ENCODE measurements at regions not wholly inside any gene's neighbourhood (a gene's known extent, or its start where the extent isn't known, plus 50 kb on each side); places are given as distances from the start of the nearest gene placed in this dataset.

DNA sequence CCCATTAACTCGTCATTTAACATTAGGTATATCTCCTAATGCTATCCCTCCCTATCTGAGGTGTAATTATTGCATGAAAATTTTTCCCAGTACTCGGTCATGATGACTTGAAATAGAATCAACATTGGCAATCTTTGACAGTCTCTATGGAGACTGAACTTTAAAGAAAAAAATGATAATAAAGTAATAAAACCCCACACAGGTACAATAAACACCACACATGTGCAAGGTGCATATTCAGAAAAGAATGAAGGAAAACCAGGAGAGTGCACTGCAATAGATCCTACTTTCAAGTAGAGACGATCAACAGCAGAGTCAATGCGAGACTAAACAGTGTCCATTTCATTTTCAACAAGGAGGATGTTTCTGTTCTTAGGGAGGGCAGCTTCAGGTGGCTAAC is 1253.8 kb upstream of the TMEM132C start:
- TF ChIP-seq, protein P1, sequence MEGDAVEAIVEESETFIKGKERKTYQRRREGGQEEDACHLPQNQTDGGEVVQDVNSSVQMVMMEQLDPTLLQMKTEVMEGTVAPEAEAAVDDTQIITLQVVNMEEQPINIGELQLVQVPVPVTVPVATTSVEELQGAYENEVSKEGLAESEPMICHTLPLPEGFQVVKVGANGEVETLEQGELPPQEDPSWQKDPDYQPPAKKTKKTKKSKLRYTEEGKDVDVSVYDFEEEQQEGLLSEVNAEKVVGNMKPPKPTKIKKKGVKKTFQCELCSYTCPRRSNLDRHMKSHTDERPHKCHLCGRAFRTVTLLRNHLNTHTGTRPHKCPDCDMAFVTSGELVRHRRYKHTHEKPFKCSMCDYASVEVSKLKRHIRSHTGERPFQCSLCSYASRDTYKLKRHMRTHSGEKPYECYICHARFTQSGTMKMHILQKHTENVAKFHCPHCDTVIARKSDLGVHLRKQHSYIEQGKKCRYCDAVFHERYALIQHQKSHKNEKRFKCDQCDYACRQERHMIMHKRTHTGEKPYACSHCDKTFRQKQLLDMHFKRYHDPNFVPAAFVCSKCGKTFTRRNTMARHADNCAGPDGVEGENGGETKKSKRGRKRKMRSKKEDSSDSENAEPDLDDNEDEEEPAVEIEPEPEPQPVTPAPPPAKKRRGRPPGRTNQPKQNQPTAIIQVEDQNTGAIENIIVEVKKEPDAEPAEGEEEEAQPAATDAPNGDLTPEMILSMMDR (IDR thresholded peaks at IDR 0.05; ENCODE audit: insufficient read depth, low read length, missing control alignments) = no peak

DNA sequence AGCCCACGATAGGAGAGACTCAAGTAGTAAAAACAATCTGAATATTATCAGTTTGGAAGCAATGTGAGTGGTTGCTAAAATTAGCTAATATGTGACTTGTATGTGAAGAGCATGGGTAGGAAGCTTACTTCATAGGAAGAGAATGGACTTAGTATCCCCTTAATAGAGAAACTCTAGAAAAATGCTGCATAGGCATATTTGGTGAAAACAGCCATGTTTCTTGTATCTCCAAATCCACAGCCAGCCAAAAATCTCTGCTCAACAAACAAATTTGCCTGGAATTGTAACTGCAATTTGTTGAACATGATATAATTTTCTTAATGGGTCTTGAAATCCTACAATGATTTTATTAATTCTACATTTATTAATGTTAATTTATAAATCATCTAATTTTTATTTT is 1252.9 kb upstream of the TMEM132C start:
- TF ChIP-seq, protein P1 (IDR thresholded peaks at IDR 0.05; ENCODE audit: insufficient read depth, low read length, missing control alignments) = no peak
- DNase-seq (ENCODE audit: low read depth, low spot score) = no peak
- H3K4me3 ChIP-seq (ENCODE audit: low read depth, low read length) = no peak overlapping the region
- POLR2A ChIA-PET = no interaction called here
- CTCF ChIA-PET = no interaction called here

More for the DNA sequence above, 1253.8 kb upstream of the TMEM132C start:
- DNase-seq (ENCODE audit: low read depth, low spot score) = no peak
- H3K4me3 ChIP-seq (ENCODE audit: low read depth, low read length) = no peak overlapping the region
- ChIA-PET POLR2A (no interaction called here), CTCF (no interaction called here)

DNA sequence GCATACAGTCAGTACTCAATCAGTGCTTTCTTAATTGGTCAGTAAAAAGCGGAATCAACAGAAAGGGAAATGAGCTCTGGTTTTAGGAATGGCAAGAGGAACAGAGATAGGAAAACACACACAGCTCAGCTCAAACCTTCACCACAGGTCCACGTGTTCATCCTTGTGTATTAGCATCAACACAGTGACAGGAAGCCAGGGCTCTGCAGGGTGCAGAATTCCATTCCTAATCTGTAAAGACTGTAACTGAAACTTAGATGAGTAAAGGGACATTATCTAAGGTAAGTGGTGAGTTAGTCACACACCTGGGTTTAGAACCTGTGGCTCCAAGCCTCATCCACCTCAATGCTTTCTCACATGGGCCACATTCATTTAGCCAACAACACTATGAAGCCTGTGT is 1242.2 kb upstream of the TMEM132C start:
- DNase-seq (ENCODE audit: low read depth, low spot score) = no peak
- POLR2A ChIA-PET = no interaction called here
- TF ChIP-seq, protein P1 (IDR thresholded peaks at IDR 0.05; ENCODE audit: insufficient read depth, low read length, missing control alignments) = no peak
- H3K4me3 ChIP-seq (ENCODE audit: low read depth, low read length) = no peak overlapping the region
- CTCF ChIA-PET = interaction anchor here (1.4 kb wide), 1 partner anchor 11 kb away, joined by 6 read pairs; no protein-coding TSS in a partner anchor

DNA sequence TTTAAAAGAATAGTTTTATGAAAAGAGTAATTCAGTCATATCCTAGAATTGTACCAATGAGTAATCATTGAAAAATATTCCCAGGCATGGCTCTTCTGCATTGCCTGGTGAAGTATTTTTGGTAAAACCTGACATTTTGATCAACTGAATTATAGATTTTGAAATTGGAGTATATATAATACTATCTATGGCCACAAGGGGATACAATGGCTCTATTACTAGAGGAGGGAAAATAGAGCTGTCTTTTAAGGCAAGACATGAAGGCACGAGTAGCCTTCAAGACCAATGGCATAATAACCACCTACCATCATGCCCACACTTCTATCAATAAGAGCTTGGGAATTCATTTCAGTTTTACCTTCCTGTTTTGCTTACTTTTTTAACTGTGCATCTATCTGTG is 1241.4 kb upstream of the TMEM132C start:
- TF ChIP-seq, protein P1 (IDR thresholded peaks at IDR 0.05; ENCODE audit: insufficient read depth, low read length, missing control alignments) = no peak
- DNase-seq (ENCODE audit: low read depth, low spot score) = no peak
- POLR2A ChIA-PET = no interaction called here
- H3K4me3 ChIP-seq (ENCODE audit: low read depth, low read length) = no peak overlapping the region
- CTCF ChIA-PET = interaction anchor here (1.1 to 1.4 kb wide), 8 partner anchors 9 to 356 kb away, joined by 3 to 8 read pairs (median 3); no protein-coding TSS in a partner anchor

DNA sequence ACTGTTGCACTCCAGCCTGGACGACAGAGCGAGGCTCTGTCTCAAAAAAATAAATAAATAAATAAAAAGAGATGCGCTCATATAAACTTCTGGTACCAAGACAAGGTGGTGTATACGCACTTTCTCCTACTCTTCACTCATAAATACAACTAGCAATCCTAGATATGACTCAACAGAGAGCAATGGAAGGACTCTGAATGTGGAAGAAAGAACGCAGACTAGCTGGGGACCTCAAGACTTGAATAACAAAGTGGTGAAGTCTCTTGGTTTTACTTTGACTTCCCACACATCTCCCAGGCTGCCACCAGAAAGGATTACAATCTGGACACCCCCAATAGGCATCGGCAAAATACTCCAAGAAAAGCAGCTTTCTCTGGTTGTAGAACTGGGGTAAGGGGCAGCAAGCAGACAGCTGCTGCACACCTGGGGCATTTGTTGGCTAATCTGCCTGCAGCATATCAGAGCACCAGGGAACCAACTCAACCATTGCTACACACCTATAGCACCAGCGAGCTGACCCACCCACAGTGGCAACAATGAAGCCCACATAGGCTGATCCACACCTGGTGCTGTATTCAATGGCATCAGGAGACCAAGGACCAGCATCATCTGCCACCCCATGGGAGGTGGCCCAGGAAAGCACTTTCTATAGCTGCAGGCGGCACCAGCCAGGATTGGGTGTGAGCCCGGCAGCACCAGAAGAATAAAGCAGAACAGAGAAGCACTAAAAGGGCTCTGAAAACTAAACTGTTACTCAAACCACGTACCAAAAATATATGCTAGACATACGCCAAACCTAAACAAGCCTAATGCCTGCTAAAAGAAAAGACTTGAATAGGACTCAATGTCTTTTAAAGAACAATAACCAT is 1231.7 kb upstream of the TMEM132C start:
- ChIA-PET CTCF (interaction anchor here (1.0 to 1.4 kb wide), 2 partner anchors 10 to 30 kb away, joined by 3 to 6 read pairs; no protein-coding TSS in a partner anchor), POLR2A (no interaction called here)
- TF ChIP-seq, protein P1 (IDR thresholded peaks at IDR 0.05; ENCODE audit: insufficient read depth, low read length, missing control alignments) = no peak
- DNase-seq (ENCODE audit: low read depth, low spot score) = peak; percentile 36
- H3K4me3 ChIP-seq (ENCODE audit: low read depth, low read length) = no peak overlapping the region

DNA sequence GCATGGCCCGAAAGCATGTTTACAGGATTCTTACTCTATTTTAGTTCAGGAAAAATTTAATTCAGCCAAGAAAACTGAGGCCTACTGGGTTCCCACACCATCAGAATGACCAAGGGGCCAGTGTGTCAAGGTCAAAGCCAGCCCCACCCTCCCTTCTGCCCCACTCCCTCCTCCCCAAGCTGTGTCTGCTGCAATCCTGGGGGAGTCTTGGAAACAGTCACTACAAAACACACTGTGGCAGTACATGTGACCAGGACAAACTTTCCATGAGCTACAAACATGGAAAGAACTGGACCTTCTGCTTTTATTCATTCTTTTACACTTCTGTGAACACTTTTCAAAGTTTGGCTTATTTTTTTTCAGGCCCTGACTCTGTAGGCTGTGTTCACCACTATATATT is 1228.8 kb upstream of the TMEM132C start:
- CTCF ChIA-PET = no interaction called here

More for the DNA sequence above, 1228.8 kb upstream of the TMEM132C start:
- POLR2A ChIA-PET = no interaction called here
- no peak overlapping the region for H3K4me3 ChIP-seq (ENCODE audit: low read depth, low read length)
- no peak for DNase-seq (ENCODE audit: low read depth, low spot score)
- TF ChIP-seq, protein P1 (IDR thresholded peaks at IDR 0.05; ENCODE audit: insufficient read depth, low read length, missing control alignments) = no peak
